AG08396 (cell line): ENCODE measurements at regions not wholly inside any gene's neighbourhood (a gene's known extent, or its start where the extent isn't known, plus 50 kb on each side); places are given as distances from the start of the nearest gene placed in this dataset.
"Not testable (repeated sequence)": the region's sequence is repeated elsewhere in the genome, so short reads cannot be mapped to it uniquely, and the experiment has no call there.

Source experiments
- DNase-seq: peaks from one replicate; pipeline ENCODE4 v3.0.0; 2012; ENCODE audit warnings: low spot score, mixed read lengths

GRCh38 chr14:55979096-55979495 lies 139.1 kb upstream of the PELI2 start:
- no peak for DNase-seq

DNA sequence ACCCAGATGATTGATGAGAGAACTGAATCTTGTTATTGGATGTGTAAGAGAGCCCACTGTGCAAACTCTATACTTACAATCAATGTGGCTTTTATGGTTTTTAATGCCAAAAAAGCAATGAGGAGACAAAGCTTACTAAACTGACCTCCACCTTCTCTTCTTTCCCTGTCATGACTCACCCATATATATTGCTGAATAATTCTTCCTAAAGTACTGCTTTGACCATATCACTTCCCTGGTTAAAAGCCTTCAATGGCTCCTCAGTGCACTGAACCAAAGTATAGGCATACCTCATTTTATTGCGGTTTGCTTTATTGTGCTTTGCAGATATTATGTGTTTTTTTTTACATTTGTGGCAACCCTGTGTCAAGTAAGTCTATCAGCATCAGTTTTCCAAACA lies 138.4 kb upstream of the PELI2 start:
- no peak for DNase-seq

DNA sequence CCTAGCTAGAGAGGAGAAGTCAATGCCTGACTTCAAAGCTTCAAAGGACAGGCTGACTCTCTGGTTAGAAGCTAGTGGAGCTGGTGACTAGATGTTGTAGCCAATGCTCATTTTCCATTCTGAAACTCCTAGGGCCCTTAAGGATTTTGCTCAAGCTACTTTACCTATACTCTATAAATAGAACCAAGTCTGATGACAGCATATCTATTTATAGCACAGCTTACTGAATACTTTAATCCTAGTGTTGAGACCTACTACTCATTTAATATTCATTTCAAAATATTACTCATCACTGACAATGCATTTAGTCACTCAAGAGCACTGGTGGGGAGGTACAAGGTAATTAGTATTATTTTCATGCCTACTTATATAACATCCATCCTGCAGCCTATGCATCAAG lies 137.2 kb upstream of the PELI2 start:
- no peak for DNase-seq

- DNase-seq = no peak
Measured at GRCh38 chr14:55986069-55986468, 132.1 kb upstream of the PELI2 start.

DNA sequence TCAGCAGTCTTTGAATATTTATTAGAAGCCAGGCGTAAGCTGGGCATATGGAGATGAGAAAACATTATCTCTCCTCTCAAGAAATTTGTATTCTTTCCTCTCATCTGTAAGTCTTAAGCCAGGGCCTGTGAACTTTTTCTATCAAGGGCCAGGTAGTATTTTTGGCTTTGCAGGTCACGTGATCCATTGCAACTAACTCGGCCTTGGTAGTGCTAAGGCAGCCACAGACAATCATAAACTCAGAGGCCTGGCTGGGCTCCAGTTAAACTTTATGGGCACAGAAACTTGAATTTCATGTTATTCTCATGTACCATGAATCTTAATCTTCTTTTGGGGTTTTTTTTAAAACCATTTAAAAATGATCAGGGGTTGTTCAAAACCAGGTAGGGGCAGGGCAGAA lies 117.4 kb upstream of the PELI2 start:
- DNase-seq = no peak

DNA sequence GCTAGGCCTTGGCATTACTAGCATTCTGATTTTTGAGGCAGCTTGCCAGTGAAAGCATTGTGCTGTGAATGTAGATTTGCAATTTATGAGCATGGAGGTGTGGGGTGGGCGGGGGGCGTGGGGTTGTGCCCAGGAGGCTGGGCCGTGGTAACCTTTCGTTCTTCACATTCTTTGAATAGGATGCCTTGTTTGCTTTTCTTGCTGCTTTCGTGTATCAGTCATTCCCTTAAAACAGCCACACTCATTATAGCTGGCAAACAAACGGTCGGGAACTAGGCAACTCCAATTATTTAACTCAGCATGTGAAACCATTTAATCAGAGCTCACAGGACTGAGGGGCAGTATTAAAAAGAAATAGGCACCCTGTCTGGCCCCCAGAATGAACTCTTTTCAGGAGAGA lies 115.9 kb upstream of the PELI2 start:
- no peak for DNase-seq

GRCh38 chr14:56002876-56003625 lies 115.2 kb upstream of the PELI2 start:
- no peak for DNase-seq

DNA sequence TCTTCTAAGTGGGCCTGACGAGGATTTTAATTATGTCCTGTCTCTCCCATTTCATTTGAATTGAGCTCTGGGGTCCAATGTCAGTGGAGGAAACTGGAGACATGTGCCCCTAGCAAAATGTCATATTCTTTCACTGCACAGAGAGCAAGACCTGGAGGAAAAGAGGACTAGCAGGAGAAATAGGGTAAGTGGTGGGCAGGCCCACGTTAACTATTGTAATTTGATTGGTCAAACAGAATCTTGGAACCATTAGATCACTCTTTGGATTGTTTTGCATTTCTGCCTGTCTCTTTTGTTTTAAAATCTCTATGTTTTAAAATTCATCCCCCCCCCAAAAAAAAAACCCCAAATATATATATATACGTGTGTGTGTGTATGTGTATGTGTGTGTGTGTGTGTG lies 113.9 kb upstream of the PELI2 start:
- DNase-seq = no peak

GRCh38 chr14:56004786-56005185 lies 113.4 kb upstream of the PELI2 start:
- DNase-seq = peak; percentile 30

GRCh38 chr14:56005191-56006053 lies 112.8 kb upstream of the PELI2 start:
- DNase-seq = peak; percentile 63

- DNase-seq = not testable (repeated sequence)
Measured at GRCh38 chr14:56007491-56007890, 110.7 kb upstream of the PELI2 start.

DNA sequence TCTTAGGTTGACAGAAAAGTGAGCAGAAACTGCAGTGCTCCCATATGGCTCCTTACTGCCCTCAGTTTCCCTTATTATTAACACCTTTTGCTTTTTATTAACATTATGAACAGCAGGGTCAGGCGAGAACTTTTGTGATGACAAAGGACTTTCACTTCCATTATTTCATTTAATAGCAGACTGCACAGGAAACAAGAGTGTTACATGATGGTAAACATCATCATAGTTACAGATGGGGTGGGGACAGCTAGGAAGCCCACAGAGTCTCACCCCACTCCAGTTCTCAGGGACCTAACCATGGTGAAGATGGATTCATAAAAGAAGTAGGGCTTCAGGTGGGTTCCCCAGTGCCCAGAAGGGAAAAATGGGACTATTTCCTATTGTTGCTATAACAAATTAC lies 110.1 kb upstream of the PELI2 start:
- DNase-seq = no peak

GRCh38 chr14:56008661-56009060 lies 109.5 kb upstream of the PELI2 start:
- DNase-seq = not testable (repeated sequence)

DNA sequence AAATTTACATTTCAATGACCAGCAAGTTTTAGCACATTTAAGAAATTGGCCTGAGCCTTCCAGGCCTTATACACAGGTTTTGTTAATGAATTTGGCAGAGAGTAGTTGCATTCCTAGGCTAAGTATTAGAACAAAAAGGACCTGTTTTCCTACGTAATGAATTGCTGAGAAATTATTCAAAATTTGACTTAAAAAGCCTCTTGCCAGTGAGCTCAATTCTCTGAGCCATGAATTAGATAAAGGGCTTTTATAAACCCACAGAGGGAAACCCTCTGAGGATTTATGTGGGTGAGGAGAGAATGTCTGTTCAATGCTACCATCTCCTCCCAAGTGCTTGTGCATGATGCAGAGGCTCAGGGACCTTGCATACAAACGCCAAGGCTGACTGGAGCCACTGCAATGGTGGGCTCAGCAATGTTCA lies 94.5 kb upstream of the PELI2 start:
- DNase-seq = no peak

DNA sequence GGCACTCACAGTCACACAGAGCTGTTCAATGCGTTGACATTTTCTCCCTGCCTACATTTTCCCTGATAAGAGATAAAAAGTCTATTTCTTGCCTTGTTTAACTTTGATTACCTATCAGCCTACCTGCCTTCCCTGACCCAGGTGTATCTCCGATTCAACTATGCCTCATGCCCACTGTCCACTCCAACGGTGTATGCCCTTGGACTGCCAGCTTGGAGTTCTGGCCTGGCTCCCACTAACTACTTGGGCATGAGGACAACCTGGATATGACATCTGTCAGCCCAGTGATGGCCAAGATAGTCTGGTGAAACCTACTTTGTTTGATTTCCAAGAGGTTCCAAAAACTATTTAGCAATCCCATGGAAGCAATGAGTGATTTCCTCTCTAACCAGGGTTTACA lies 93.0 kb upstream of the PELI2 start:
- DNase-seq = no peak

- DNase-seq = no peak
Measured at GRCh38 chr14:56026506-56026905, 91.7 kb upstream of the PELI2 start.

DNA sequence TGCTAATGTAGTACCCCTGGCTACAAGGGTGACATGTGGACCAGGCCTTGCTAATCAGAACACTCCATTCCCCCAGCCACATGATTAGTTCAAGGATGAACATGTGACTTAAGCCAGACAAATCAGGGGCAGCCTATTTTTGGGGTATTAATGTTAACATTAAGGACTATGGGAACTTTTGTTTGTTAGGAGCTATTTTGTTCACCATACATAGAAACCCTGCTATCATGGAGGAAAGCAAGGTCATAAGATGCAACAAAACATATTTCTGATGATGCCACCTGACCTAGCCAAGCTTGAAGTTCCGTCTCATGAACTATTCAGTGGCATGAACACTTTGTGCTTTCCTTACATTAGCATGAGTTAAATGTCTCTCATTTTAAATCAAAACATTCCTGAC lies 90.8 kb upstream of the PELI2 start:
- no peak for DNase-seq

- DNase-seq = no peak
Measured at GRCh38 chr14:56027916-56028712, 90.1 kb upstream of the PELI2 start.

- no peak for DNase-seq
Measured at GRCh38 chr14:56036353-56036752, 81.9 kb upstream of the PELI2 start.

DNA sequence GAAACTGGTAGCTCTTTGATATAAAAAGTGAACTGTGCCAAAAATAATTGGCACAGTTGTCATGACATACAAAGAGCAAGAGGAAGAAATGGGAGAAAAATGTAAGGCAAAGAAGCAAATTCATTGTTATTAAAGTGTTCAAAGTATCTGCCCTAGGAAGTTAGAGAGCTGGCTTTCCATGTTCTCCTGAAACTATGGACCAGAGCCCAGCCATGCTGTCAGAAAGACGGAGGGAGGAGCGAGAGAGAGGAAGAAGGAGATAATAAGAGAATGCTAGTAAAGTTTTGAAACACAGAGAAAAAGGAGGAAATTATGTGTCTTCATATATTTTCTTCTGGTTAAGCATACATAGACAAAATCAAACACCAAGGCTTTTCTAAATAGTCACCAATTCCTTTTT lies 78.1 kb upstream of the PELI2 start:
- DNase-seq = no peak

- DNase-seq = no peak
Measured at GRCh38 chr14:56044196-56044595, 74.0 kb upstream of the PELI2 start.

GRCh38 chr14:56046546-56046945 lies 71.7 kb upstream of the PELI2 start:
- DNase-seq = no peak

DNA sequence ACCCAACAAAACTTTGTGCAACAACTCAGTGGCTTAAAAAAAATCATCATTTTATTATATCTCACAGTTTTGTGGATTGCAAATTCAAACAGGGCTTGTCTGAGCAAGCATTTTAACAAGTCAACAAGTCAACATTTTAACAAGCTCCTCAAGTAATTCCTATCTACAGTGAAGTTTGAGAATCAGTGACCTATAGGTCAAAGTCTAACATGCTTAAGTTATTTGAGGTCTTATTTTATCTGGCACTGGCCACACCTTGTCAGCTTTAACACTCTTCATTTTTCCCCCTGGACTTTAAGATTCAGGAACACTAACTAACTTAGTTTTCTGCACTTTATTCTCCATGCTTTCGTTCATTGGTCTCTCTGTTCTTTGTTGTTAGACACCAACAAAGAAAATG lies 71.2 kb upstream of the PELI2 start:
- DNase-seq = no peak
